HL-60 (cell line): ENCODE measurements at regions not wholly inside any gene's neighbourhood (a gene's known extent, or its start where the extent isn't known, plus 50 kb on each side); places are given as distances from the start of the nearest gene placed in this dataset.

Experiments used
- DNase-seq, 2 experiments: peaks; one replicate each; pipeline ENCODE4 v3.0.0-alpha.2; 2010 to 2020; ENCODE audit warnings: low read depth in 1 of 2, low spot score in 1 of 2
- H3K27ac ChIP-seq: fragments of 250-450 bp; sonication (Bioruptor Pico); replicated peaks from 2 replicates; pipeline ENCODE4 v1.5.1; 2020; ENCODE audit warnings: mild to moderate bottlenecking, moderate library complexity
- H3K27me3 ChIP-seq: fragments of 250-450 bp; sonication (Bioruptor Pico); 2 replicates; pipeline ENCODE4 v1.5.1; 2021; ENCODE audit warnings: mild to moderate bottlenecking, moderate library complexity; ENCODE audit not compliant: insufficient read depth, poor library complexity, severe bottlenecking
- H3K4me3 ChIP-seq: replicated peaks from 2 replicates; pipeline ENCODE4 v1.5.1; 2011; ENCODE audit warnings: mild to moderate bottlenecking, control low read depth, low read length; ENCODE audit not compliant: insufficient read depth
- GABPA ChIP-seq: IDR thresholded peaks from 2 replicates; pipeline ENCODE4 v1.6.1; 2012; ENCODE audit warnings: low read depth
- POLR2AphosphoS5 ChIP-seq: IDR thresholded peaks from 2 replicates; pipeline ENCODE4 v1.6.1; 2012; ENCODE audit warnings: low read depth
- SPI1 ChIP-seq: IDR thresholded peaks from 2 replicates; pipeline ENCODE4 v1.6.1; 2012; ENCODE audit warnings: low read depth, mild to moderate bottlenecking, borderline replicate concordance
- TF ChIP-seq, protein P1 (sequence below): IDR thresholded peaks from 2 replicates; pipeline ENCODE4 v1.6.1; 2012; ENCODE audit warnings: low read depth; ENCODE audit not compliant: insufficient replicate concordance
- TF ChIP-seq, protein P2 (sequence below): IDR thresholded peaks from one replicate; pipeline ENCODE4 v1.5.1; 2011; ENCODE audit warnings: low read length, control low read depth, inconsistent platforms; ENCODE audit not compliant: insufficient read depth

DNA sequence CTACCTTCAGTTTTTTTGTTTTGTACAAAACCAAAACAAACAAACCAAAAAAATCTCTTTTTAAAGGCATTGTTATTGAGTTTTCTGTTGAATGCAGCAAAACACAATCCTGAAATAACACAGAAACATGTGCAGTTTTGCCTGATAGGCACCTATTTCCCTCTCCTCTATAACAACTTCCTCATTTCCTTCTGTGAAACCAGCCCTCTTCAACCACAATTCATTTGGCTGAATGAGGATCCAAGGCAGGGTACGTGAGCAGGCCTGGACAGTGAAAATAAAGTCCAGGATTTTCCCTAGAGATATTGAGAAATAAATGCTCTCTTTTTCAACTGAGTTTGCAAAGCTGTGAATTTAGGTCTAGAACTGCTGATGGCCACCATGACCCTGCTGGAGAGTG, 134.8 kb upstream of the LARP1 start:
- TF ChIP-seq, protein P1, sequence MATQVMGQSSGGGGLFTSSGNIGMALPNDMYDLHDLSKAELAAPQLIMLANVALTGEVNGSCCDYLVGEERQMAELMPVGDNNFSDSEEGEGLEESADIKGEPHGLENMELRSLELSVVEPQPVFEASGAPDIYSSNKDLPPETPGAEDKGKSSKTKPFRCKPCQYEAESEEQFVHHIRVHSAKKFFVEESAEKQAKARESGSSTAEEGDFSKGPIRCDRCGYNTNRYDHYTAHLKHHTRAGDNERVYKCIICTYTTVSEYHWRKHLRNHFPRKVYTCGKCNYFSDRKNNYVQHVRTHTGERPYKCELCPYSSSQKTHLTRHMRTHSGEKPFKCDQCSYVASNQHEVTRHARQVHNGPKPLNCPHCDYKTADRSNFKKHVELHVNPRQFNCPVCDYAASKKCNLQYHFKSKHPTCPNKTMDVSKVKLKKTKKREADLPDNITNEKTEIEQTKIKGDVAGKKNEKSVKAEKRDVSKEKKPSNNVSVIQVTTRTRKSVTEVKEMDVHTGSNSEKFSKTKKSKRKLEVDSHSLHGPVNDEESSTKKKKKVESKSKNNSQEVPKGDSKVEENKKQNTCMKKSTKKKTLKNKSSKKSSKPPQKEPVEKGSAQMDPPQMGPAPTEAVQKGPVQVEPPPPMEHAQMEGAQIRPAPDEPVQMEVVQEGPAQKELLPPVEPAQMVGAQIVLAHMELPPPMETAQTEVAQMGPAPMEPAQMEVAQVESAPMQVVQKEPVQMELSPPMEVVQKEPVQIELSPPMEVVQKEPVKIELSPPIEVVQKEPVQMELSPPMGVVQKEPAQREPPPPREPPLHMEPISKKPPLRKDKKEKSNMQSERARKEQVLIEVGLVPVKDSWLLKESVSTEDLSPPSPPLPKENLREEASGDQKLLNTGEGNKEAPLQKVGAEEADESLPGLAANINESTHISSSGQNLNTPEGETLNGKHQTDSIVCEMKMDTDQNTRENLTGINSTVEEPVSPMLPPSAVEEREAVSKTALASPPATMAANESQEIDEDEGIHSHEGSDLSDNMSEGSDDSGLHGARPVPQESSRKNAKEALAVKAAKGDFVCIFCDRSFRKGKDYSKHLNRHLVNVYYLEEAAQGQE, result no peak
- TF ChIP-seq GABPA (no peak), POLR2AphosphoS5 (no peak), SPI1 (peak; percentile 5; the same call in 1 of the 2 replicates)
- TF ChIP-seq, protein P2, sequence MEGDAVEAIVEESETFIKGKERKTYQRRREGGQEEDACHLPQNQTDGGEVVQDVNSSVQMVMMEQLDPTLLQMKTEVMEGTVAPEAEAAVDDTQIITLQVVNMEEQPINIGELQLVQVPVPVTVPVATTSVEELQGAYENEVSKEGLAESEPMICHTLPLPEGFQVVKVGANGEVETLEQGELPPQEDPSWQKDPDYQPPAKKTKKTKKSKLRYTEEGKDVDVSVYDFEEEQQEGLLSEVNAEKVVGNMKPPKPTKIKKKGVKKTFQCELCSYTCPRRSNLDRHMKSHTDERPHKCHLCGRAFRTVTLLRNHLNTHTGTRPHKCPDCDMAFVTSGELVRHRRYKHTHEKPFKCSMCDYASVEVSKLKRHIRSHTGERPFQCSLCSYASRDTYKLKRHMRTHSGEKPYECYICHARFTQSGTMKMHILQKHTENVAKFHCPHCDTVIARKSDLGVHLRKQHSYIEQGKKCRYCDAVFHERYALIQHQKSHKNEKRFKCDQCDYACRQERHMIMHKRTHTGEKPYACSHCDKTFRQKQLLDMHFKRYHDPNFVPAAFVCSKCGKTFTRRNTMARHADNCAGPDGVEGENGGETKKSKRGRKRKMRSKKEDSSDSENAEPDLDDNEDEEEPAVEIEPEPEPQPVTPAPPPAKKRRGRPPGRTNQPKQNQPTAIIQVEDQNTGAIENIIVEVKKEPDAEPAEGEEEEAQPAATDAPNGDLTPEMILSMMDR, result no peak
- Histone ChIP-seq H3K27ac (no peak overlapping the region), H3K4me3 (no peak overlapping the region), H3K27me3 (no peaks in the 10 kb centered on the region)
- DNase-seq, result peak in 1 of 2 experiments; percentile 39

DNA sequence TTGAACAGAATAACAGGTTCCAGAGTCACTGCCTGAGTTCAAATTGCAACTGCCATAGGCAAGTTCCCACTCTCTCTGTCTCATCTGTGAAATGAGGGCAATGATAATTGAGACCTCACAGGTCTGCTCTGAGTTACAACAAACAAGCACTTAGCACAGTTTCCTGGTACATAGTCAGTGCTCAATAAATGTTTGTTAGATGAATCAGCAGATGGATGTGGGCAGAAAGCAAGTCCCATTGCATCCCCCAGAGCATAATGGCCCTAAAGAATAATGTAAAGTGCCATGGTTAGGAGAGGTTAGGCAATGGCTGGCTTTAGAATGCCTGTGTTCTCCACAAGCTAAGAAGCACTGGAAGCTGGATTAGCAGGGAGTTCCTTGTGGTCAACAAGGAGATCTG, 136.5 kb upstream of the LARP1 start:
- TF ChIP-seq SPI1 (no peak), GABPA (no peak), POLR2AphosphoS5 (no peak)
- TF ChIP-seq, protein P2, result no peak
- TF ChIP-seq, protein P1, result no peak
- DNase-seq, result no peak
- Histone ChIP-seq H3K27ac (no peak overlapping the region), H3K4me3 (no peak overlapping the region), H3K27me3 (peaks cover 4% of the 10 kb centered on the region)

DNA sequence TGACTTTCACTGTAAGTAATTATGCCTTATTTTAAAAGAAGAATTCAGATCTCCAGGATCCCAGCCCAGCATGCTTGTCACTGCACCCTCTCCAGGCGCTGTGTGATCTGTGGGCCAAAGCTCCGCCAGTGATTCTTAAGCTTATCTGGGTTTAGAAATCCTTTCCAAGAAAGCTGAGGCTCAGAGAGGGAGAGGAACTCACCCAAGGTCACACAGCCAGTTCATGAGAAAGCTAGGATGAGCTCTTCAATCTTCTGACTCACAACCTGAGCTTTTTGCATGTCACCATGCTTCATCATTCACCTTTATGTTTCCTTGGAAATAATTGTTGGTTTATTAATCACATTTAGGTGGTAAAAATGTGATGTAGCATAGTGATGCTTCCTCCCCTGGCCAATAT, 136.6 kb upstream of the HAND1 start:
- Histone ChIP-seq H3K27ac (no peak overlapping the region), H3K4me3 (no peak overlapping the region), H3K27me3 (peaks cover 26% of the 10 kb centered on the region)
- TF ChIP-seq POLR2AphosphoS5, result no peak
- TF ChIP-seq, protein P1, result no peak
- TF ChIP-seq, protein P2, result no peak
- no peak for TF ChIP-seq GABPA
- no peak for TF ChIP-seq SPI1
- DNase-seq, result no peak
